ENCODE measurements at regions not wholly inside any gene's neighbourhood (a gene's known extent, or its start where the extent isn't known, plus 50 kb on each side); places are given as distances from the start of the nearest gene placed in this dataset.

DNA sequence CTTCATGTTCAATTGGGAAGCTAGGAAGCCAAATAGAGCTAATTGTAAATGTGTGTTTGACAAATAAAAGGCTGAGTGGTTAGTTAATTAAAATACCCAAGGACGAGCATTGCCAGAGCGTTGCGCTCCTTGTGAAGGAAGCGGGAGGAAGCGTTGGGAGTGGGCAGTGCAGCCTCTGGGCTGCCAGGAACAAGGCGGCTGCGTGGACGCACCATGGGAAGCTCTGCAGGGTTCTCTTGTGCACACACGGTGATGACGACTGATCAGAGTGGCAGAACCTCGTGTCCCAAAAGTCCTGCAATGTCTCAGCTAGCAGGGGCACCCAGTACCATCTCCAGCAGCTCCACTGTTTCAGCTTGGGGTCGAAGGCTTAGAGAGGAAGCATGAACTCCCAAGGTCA lies 546.6 kb upstream of the TMEM132C start:
- H3K4me2 ChIP-seq (ENCODE audit: low read depth, low read length, poor library complexity, severe bottlenecking): no peak overlapping the region
- H3K9ac ChIP-seq (ENCODE audit: low read length): no peak overlapping the region
- H3K9me2 ChIP-seq (replicated peaks; ENCODE audit: insufficient read depth, low read length): no peaks in the 10 kb centered on the region
- no peak overlapping the region for H2AFZ ChIP-seq (ENCODE audit: low read depth, low read length, severe bottlenecking)
- H3K27me3 ChIP-seq (ENCODE audit: low read length): no peaks in the 10 kb centered on the region
- no peaks in the 10 kb centered on the region for H3K79me2 ChIP-seq (ENCODE audit: insufficient read depth, low read length)
- H3F3A ChIP-seq (ENCODE audit: insufficient read depth): no peaks in the 10 kb centered on the region
- no peak overlapping the region for H3K27ac ChIP-seq (ENCODE audit: low read depth, low read length)
- H3K4me3 ChIP-seq (ENCODE audit: insufficient read depth, low read length, poor library complexity, severe bottlenecking): no peak overlapping the region
- no peak for TF ChIP-seq EZH2phosphoT487 (conservative IDR thresholded peaks at IDR 0.05; ENCODE audit: low read length)
- TF ChIP-seq, protein P1, sequence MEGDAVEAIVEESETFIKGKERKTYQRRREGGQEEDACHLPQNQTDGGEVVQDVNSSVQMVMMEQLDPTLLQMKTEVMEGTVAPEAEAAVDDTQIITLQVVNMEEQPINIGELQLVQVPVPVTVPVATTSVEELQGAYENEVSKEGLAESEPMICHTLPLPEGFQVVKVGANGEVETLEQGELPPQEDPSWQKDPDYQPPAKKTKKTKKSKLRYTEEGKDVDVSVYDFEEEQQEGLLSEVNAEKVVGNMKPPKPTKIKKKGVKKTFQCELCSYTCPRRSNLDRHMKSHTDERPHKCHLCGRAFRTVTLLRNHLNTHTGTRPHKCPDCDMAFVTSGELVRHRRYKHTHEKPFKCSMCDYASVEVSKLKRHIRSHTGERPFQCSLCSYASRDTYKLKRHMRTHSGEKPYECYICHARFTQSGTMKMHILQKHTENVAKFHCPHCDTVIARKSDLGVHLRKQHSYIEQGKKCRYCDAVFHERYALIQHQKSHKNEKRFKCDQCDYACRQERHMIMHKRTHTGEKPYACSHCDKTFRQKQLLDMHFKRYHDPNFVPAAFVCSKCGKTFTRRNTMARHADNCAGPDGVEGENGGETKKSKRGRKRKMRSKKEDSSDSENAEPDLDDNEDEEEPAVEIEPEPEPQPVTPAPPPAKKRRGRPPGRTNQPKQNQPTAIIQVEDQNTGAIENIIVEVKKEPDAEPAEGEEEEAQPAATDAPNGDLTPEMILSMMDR (IDR thresholded peaks at IDR 0.05; ENCODE audit: insufficient read depth, low read length, poor library complexity, severe bottlenecking): no peak
- no peaks in the 10 kb centered on the region for H3K9me3 ChIP-seq (ENCODE audit: insufficient read depth, low read length)
- H4K20me1 ChIP-seq (ENCODE audit: low read depth, low read length): no peaks in the 10 kb centered on the region
- H3K36me3 ChIP-seq (ENCODE audit: low read length): no peaks in the 10 kb centered on the region

DNA sequence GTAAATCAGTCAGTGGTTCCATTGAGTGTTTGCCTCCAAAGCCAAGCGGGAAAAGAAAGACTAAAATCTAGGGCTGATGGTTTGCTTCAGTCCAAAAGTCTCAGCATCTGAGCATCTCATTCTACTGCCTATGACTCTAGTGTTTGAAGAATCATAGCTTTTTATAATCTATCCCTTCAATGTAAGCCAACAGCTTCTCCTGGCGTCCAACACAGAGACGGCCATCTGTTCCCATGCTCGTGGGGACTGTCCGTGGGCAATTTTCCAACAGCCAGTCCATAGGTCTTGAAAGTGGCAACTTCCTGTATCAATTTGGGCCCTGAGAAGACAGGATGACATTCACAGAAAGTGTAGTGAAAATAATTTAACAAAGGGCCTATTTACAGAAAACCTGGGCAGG lies 544.4 kb upstream of the TMEM132C start:
- no peaks in the 10 kb centered on the region for H3K27me3 ChIP-seq (ENCODE audit: low read length)
- no peaks in the 10 kb centered on the region for H4K20me1 ChIP-seq (ENCODE audit: low read depth, low read length)
- H3K9ac ChIP-seq (ENCODE audit: low read length): no peak overlapping the region
- no peaks in the 10 kb centered on the region for H3K9me2 ChIP-seq (replicated peaks; ENCODE audit: insufficient read depth, low read length)
- no peak for TF ChIP-seq EZH2phosphoT487 (conservative IDR thresholded peaks at IDR 0.05; ENCODE audit: low read length)
- no peak overlapping the region for H2AFZ ChIP-seq (ENCODE audit: low read depth, low read length, severe bottlenecking)
- no peaks in the 10 kb centered on the region for H3K9me3 ChIP-seq (ENCODE audit: insufficient read depth, low read length)
- H3K79me2 ChIP-seq (ENCODE audit: insufficient read depth, low read length): no peaks in the 10 kb centered on the region
- H3F3A ChIP-seq (ENCODE audit: insufficient read depth): no peaks in the 10 kb centered on the region
- no peak overlapping the region for H3K27ac ChIP-seq (ENCODE audit: low read depth, low read length)
- no peak overlapping the region for H3K4me2 ChIP-seq (ENCODE audit: low read depth, low read length, poor library complexity, severe bottlenecking)
- H3K4me3 ChIP-seq (ENCODE audit: insufficient read depth, low read length, poor library complexity, severe bottlenecking): no peak overlapping the region
- no peaks in the 10 kb centered on the region for H3K36me3 ChIP-seq (ENCODE audit: low read length)

DNA sequence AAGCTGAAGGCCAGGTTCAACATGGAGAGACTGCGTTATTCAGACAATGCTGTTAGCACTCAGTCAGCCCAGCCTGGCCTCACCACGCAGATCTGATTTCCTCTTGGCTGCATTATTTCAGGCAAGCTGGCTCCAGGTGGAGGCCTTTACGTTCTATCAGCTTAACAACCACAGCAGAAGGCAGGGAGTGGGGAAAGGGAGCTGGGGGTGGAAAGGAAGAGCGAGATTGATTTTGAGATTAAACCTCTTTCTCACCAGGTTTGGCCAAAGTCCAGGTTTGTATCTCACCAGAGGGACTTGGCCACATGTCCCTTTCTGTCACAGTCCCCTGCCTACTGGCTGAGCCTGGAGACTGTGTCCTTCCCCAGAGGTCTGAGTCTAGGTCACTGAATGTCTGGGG lies 543.7 kb upstream of the TMEM132C start:
- no peaks in the 10 kb centered on the region for H3K79me2 ChIP-seq (ENCODE audit: insufficient read depth, low read length)
- H4K20me1 ChIP-seq (ENCODE audit: low read depth, low read length): no peaks in the 10 kb centered on the region
- H3K9me2 ChIP-seq (replicated peaks; ENCODE audit: insufficient read depth, low read length): no peaks in the 10 kb centered on the region
- H3K27ac ChIP-seq (ENCODE audit: low read depth, low read length): no peak overlapping the region
- no peaks in the 10 kb centered on the region for H3F3A ChIP-seq (ENCODE audit: insufficient read depth)
- H3K9ac ChIP-seq (ENCODE audit: low read length): no peak overlapping the region
- H3K4me2 ChIP-seq (ENCODE audit: low read depth, low read length, poor library complexity, severe bottlenecking): no peak overlapping the region
- TF ChIP-seq, protein P1 (IDR thresholded peaks at IDR 0.05; ENCODE audit: insufficient read depth, low read length, poor library complexity, severe bottlenecking): no peak
- TF ChIP-seq EZH2phosphoT487 (conservative IDR thresholded peaks at IDR 0.05; ENCODE audit: low read length): no peak
- no peak overlapping the region for H3K4me3 ChIP-seq (ENCODE audit: insufficient read depth, low read length, poor library complexity, severe bottlenecking)
- no peak overlapping the region for H2AFZ ChIP-seq (ENCODE audit: low read depth, low read length, severe bottlenecking)
- no peaks in the 10 kb centered on the region for H3K9me3 ChIP-seq (ENCODE audit: insufficient read depth, low read length)
- H3K27me3 ChIP-seq (ENCODE audit: low read length): no peaks in the 10 kb centered on the region
- H3K36me3 ChIP-seq (ENCODE audit: low read length): no peaks in the 10 kb centered on the region

DNA sequence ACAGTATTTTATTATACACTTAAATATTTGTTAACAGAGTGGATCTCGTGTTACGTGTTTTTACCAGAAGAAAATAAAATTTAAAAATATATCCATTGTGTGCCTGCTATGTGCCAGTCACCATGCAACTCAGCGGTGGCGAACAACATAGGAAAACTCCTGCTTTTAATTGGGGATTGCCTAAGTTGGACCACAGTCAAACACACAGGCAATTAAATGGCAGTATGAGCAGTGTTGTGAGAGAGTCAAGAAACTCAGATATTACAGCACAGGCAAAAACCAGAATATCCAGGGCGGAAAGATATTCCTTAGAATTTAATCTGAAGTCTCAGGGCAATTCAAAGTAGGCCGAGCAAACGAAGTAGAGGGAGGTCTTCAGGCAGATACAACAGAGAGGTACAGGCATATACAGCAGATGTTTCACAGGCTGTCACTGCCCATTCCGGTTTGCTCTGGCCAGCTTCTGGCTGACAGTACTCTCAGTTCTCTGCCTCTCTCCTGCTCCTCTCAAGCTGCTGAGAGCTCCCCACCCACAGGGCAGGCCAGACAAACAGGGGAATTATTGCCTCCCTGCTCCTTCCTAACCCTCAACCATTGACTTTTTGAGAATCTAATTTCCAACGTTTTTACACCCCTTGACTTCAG lies 540.2 kb upstream of the TMEM132C start:
- H3K79me2 ChIP-seq (ENCODE audit: insufficient read depth, low read length): no peaks in the 10 kb centered on the region
- no peaks in the 10 kb centered on the region for H4K20me1 ChIP-seq (ENCODE audit: low read depth, low read length)
- H3K9me3 ChIP-seq (ENCODE audit: insufficient read depth, low read length): no peaks in the 10 kb centered on the region
- H3K4me3 ChIP-seq (ENCODE audit: insufficient read depth, low read length, poor library complexity, severe bottlenecking): no peak overlapping the region
- TF ChIP-seq, protein P1 (IDR thresholded peaks at IDR 0.05; ENCODE audit: insufficient read depth, low read length, poor library complexity, severe bottlenecking): no peak
- no peak for TF ChIP-seq EZH2phosphoT487 (conservative IDR thresholded peaks at IDR 0.05; ENCODE audit: low read length)
- no peaks in the 10 kb centered on the region for H3K27me3 ChIP-seq (ENCODE audit: low read length)
- H3K9me2 ChIP-seq (replicated peaks; ENCODE audit: insufficient read depth, low read length): no peaks in the 10 kb centered on the region
- no peak overlapping the region for H2AFZ ChIP-seq (ENCODE audit: low read depth, low read length, severe bottlenecking)
- no peak overlapping the region for H3K4me2 ChIP-seq (ENCODE audit: low read depth, low read length, poor library complexity, severe bottlenecking)
- H3F3A ChIP-seq (ENCODE audit: insufficient read depth): no peaks in the 10 kb centered on the region
- no peak overlapping the region for H3K27ac ChIP-seq (ENCODE audit: low read depth, low read length)
- no peak overlapping the region for H3K9ac ChIP-seq (ENCODE audit: low read length)
- no peaks in the 10 kb centered on the region for H3K36me3 ChIP-seq (ENCODE audit: low read length)
